CD4-positive, alpha-beta T cell treated with Interleukin-10 for 1 hour (primary cell): ENCODE measurements at regions not wholly inside any gene's neighbourhood (a gene's known extent, or its start where the extent isn't known, plus 50 kb on each side); places are given as distances from the start of the nearest gene placed in this dataset.
"Not testable (repeated sequence)": the region's sequence is repeated elsewhere in the genome, so short reads cannot be mapped to it uniquely, and the experiment has no call there.

Experiments
- DNase-seq: peaks from one replicate; pipeline ENCODE4 v3.0.0-alpha.2; 2020

GRCh38 chr2:22027345-22028005 lies 903.7 kb downstream of the TDRD15 start:
- DNase-seq: no peak

- DNase-seq: no peak
These were observed 911.6 kb downstream of the TDRD15 start for GRCh38 chr2:22035361-22035830.

GRCh38 chr2:22037274-22037673 lies 913.5 kb downstream of the TDRD15 start:
- no peak for DNase-seq

GRCh38 chr2:22043784-22044183 lies 920.0 kb downstream of the TDRD15 start:
- no peak for DNase-seq

- DNase-seq: no peak
These were observed 932.2 kb downstream of the TDRD15 start for GRCh38 chr2:22055784-22056620.

- DNase-seq: no peak
These were observed 932.9 kb downstream of the TDRD15 start for GRCh38 chr2:22056621-22057132.

GRCh38 chr2:22062679-22063078 lies 938.9 kb downstream of the TDRD15 start:
- no peak for DNase-seq

GRCh38 chr2:22076454-22076853 lies 952.7 kb downstream of the TDRD15 start:
- DNase-seq: no peak

GRCh38 chr2:22078701-22079100 lies 954.9 kb downstream of the TDRD15 start:
- no peak for DNase-seq

GRCh38 chr2:22079583-22079982 lies 955.8 kb downstream of the TDRD15 start:
- DNase-seq: no peak

- no peak for DNase-seq
These were observed 963.0 kb downstream of the TDRD15 start for GRCh38 chr2:22086726-22087125.

GRCh38 chr2:22103617-22104016 lies 979.8 kb downstream of the TDRD15 start:
- not testable (repeated sequence) for DNase-seq

- no peak for DNase-seq
These were observed 986.5 kb downstream of the TDRD15 start for GRCh38 chr2:22110244-22110651.

GRCh38 chr2:22124003-22124402 lies 1000.2 kb downstream of the TDRD15 start:
- DNase-seq: no peak

GRCh38 chr2:22126106-22126505 lies 1002.3 kb downstream of the TDRD15 start:
- DNase-seq: no peak

GRCh38 chr2:22126978-22127377 lies 1003.2 kb downstream of the TDRD15 start:
- DNase-seq: no peak

- no peak for DNase-seq
These were observed 1010.7 kb downstream of the TDRD15 start for GRCh38 chr2:22134421-22134820.

GRCh38 chr2:22136446-22136845 lies 1012.7 kb downstream of the TDRD15 start:
- no peak for DNase-seq

GRCh38 chr2:22143840-22144239 lies 1020.1 kb downstream of the TDRD15 start:
- no peak for DNase-seq

GRCh38 chr2:22153931-22154613 lies 1030.3 kb downstream of the TDRD15 start:
- no peak for DNase-seq

- not testable (repeated sequence) for DNase-seq
These were observed 1032.9 kb downstream of the TDRD15 start for GRCh38 chr2:22156661-22157060.

GRCh38 chr2:22167256-22167655 lies 1043.5 kb downstream of the TDRD15 start:
- DNase-seq: no peak

GRCh38 chr2:22175003-22175402 lies 1051.2 kb downstream of the TDRD15 start:
- no peak for DNase-seq
